Heart left ventricle (tissue), 13 donors: ENCODE measurements at regions not wholly inside any gene's neighbourhood (a gene's known extent, or its start where the extent isn't known, plus 50 kb on each side); places are given as distances from the start of the nearest gene placed in this dataset.

Experiments used
- CTCF ChIP-seq, 12 donors: fragments of 200-600 bp; sonication (generic) in 4 of 12; IDR thresholded peaks; one replicate each; pipeline versions ENCODE4 v1.5.0 to v1.8.0; 2018 to 2022; ENCODE audit warnings: antibody characterized with exemption in 12 of 12, mild to moderate bottlenecking in 5 of 12
- POLR2A ChIP-seq, 2 donors: fragments of 450-650 bp; IDR thresholded peaks; one replicate each; pipeline ENCODE4 v1.6.1; 2017; ENCODE audit warnings: antibody characterized with exemption in 2 of 2, mild to moderate bottlenecking in 2 of 2, moderate library complexity in 2 of 2
- donor health status: ischemic (EF 13 %, LVEDD 7.1; RV severe dilation, severe dysfunction).
- donor health status: DM: no; HTN: yes; CAD: no.
- donor health status: DM: no; HTN: no; CAD: no.
- donor health status: ischemic (EF 25% LVEDD 6.9; RV normal size, moderate dysfunction).
- donor health status: ischemic (EF 25% LVEDD 5.7; RV mildly dilated, moderate dysfunction).
- donor health status: ischemic (EF 35%, LVEDD 5.7; RV mildly dilated, moderate dysfunction).
- donor health status: nonischemic (EF 11% LVEDD 7.7; RV severe dilation, severe dysfunction).
- donor health status: DM: yes; HTN: yes; CAD: no.
- donor health status: PGD.
- donor health status: ischemic (EF 29% LVEDD 5.4; RV normal size, mild dysfunction).
- donor health status: nonischemic (EF 23%, LVEDD 6.1; RV moderate dilation, normal function).

DNA sequence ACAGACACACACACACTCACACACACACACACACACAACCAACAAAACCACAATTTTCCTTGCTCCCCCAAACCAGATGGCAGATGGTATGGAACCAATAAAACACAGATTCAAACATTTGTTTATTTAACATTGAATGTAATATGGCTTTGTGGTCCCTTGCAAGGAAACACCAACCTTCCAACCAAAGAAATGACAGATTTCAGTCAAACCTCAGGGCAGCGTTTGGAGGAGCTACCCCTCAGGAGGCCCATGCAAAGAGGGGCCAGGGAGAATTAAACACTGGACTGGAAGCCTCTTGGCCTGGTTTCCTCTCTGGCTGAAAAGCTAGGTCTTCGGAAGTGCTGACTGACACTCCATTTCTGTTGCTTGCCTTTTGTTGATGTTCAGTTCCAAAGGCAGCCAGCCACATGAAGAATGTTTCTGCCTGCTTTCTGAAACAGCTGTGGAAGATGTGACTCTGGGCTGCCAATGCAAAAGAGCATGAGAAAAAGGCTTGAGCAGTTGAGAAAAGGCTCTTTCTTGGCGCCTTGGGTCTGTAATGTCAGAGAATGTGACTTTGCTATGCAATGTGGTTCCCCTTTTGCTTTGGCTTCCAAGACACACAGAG, 296.1 kb downstream of the RPLP1 start:
- TF ChIP-seq CTCF (IDR thresholded peaks at IDR 0.05) (no peak), POLR2A (IDR thresholded peaks at IDR 0.05) (no peak)
